ENCODE measurements at regions not wholly inside any gene's neighbourhood (a gene's known extent, or its start where the extent isn't known, plus 50 kb on each side); places are given as distances from the start of the nearest gene placed in this dataset.

GRCh38 chr2:6027066-6027465 is 334.9 kb downstream of the SOX11 start:
- TF ChIP-seq TCF7 (CRISPR knock-in tag; IDR thresholded peaks at IDR 0.05; ENCODE audit: low read depth): no peak
- TF ChIP-seq CTCF (IDR thresholded peaks at IDR 0.05): no peak
- no peak for TF ChIP-seq NR1H2 (CRISPR knock-in tag; IDR thresholded peaks at IDR 0.05)
- TF ChIP-seq E2F4 (CRISPR knock-in tag; IDR thresholded peaks at IDR 0.05; ENCODE audit: borderline replicate concordance, low read depth): no peak
- no peak for TF ChIP-seq CBFB (CRISPR knock-in tag; IDR thresholded peaks at IDR 0.05; ENCODE audit: low read depth)
- no peak for TF ChIP-seq NFATC4 (CRISPR knock-in tag; IDR thresholded peaks at IDR 0.05)
- no peak for TF ChIP-seq NR2C2 (CRISPR knock-in tag; IDR thresholded peaks at IDR 0.05)
- TF ChIP-seq USF2 (CRISPR knock-in tag; IDR thresholded peaks at IDR 0.05): no peak
- no peak for TF ChIP-seq E2F5 (CRISPR knock-in tag; IDR thresholded peaks at IDR 0.05)
- TF ChIP-seq ZNF423 (CRISPR knock-in tag; IDR thresholded peaks at IDR 0.05): no peak
- TF ChIP-seq IRF2 (CRISPR knock-in tag; IDR thresholded peaks at IDR 0.05; ENCODE audit: borderline replicate concordance, low read depth): no peak

Data from WTC11 (cell line).